HG03342 (cell line): ENCODE measurements at regions not wholly inside any gene's neighbourhood (a gene's known extent, or its start where the extent isn't known, plus 50 kb on each side); places are given as distances from the start of the nearest gene placed in this dataset.

ENCODE experiments used
- ATAC-seq: cut with Tn5 transposase; IDR thresholded peaks from one replicate; pipeline ENCODE4 v1.9.1; 2021; ENCODE audit warnings: mild to moderate bottlenecking, moderate library complexity; ENCODE audit not compliant: unreplicated experiment

DNA sequence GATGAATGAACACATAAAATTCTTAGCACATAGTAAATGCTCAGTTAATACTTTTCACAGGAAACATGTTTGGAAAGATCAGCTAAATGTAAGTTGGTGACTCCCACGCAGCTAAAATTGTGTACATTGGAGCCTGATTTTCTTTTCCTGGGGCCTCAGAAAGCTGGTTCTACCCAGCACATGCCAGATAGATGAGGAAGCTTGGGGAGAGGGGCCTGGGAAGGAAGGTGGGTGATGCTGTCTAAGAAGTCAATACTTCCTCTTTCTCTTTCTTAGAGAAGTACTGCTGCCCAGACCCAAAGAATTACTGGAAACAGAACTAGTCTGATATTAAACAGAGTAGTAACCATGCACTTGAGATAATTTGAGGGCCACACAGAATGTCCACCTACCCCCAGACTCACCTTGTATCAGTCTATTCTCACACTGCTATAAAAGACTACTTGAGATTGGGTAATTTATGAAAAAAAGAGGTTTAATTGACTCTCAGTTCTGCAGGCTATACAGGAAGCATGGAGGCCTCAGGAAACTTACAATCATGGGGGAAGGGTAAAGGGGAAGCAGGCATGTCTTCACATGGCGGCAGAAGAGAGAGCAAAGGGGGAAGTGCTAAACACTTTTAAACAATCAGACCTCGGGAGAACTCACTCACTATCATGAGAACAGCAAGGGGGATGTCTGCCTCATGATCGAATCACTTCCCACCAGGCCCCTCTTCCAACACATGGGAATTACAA lies 123.3 kb upstream of the MED13L start:
- no peak for ATAC-seq

GRCh38 chr12:116401565-116401964 lies 124.1 kb upstream of the MED13L start:
- no peak for ATAC-seq

DNA sequence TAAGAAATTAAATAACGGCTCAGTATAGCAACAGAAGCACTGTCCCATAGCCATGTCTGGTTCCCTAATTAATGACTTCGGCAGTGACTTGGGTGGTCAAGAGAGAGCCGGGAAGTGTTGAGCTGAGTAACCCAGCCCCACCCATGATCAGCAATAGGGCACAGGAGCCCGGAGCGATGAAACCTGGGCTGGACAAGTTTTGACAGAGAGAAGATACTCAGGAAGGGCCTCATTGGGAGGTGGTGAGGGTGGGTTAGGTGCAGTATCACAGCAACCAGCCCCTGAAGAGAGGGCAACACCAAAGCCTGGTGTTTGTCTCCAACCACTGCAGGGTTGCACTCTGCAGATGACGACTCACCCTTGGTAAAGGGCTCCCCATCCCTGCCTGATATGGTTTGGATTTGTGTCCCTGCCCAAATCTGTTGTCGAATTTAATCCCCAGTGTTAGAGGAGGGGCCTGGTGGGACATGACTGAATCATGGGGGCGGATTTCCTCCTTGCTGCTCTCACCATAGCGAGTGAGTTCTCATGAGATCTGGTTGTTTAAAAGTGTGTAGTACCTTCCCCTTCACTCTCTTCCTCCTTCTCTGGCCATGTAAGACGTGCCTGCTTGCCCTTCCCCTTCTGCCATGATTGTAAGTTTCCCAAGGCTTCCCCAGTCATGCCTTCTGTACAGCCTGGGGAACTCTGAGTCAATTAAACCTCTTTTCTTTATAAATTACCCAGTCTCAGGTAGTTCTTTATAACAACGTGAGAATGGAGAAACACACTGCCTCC lies 124.9 kb upstream of the MED13L start:
- no peak for ATAC-seq

DNA sequence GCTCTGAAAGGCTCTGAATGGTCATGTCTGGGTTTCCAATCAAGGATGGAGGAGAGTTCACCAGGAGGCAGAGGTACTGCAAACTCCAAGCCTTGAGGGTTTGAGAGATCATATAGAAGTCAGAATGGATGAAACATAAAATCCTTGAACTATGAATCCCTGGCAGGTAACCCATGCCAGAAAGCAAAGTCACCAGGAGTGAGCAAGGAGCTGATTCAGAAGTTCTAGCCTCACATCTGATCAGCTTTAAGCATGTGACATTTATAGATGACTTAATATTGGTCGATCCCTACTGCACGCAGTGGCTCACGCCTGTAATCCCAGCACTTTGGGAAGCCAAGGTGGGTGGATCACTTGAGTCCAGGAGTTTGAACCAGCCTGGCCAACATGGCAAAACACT lies 126.1 kb upstream of the MED13L start:
- ATAC-seq = no peak

DNA sequence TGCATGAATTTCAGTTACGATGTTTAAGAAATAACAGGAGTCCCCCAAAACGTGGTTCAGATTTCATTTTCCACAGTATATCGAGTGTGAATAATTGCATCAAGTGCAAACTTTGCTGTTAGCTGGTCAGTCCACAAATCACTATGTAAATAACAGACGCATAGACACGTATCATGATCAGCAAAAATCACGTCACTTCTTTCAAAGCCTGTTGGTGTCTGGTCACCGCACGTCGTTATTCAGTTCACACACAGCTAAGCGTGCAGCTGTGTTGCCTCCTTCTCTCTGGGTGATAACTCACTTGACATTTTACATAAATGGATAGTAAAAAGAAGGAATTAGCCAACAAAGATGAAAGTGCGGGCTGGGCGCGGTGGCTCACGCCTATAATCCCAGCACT lies 126.8 kb upstream of the MED13L start:
- ATAC-seq = no peak

- ATAC-seq = no peak
These were observed 127.6 kb upstream of the MED13L start for GRCh38 chr12:116404913-116405611.

GRCh38 chr12:116406529-116406928 lies 129.0 kb upstream of the MED13L start:
- no peak for ATAC-seq

GRCh38 chr12:116408489-116409250 lies 131.2 kb upstream of the MED13L start:
- ATAC-seq = no peak

DNA sequence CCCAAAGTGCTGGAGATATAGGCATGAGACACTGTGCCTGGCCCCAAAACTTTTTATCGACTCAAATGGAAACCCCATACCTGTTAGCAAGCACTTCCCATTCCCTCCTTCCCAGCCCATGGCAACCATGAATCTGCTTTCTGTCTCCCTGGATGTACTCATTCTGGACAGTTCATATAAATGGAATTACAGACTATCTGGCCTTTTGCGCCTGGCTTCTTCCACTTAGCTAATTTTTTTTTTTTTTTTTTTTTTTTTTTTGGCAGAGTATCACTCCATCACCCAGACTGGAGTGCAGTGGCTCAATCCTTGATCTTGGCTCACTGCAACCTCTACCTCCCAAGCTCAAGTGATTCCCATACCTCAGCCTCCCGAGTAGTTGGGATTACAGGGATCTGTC lies 134.5 kb upstream of the MED13L start:
- no peak for ATAC-seq

GRCh38 chr12:116414891-116415290 lies 137.4 kb upstream of the MED13L start:
- ATAC-seq = no peak

DNA sequence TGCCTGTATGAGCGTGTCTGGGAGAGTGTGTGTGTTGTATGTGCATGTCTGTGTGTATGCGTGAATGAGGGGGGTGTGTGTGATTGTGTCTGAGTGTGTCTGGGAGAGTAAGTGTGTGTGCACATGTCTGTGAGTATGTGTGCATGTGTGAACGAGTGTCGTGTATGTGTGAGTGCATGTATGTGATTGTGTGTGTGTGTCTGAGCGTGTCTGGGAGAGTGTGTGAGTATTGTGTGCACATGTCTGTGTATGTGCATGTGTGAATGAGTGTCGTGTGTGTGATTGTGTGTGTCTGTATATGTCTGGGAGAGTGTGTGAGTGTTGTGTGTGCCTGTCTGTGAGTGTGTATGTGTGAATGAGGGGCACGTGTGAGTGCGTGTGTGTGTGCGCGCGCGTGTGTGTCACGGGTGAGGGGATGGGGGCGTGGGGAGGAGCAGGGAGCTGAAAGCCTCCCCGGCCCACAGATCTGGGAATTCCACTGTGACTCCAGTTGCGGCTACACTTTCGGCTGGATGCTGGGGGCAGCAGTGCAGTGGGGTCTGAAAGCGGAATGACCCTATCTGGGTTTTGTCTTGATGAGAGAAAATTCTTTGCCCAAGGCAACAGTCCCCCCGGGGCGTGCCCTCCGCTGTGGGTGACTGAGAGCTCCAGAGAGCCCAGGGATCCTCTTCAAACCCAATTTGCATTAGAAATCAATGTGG lies 138.1 kb upstream of the MED13L start:
- no peak for ATAC-seq

- no peak for ATAC-seq
These were observed 138.7 kb upstream of the MED13L start for GRCh38 chr12:116416166-116416565.

- no peak for ATAC-seq
These were observed 140.6 kb upstream of the MAP1LC3B2 start for GRCh38 chr12:116418551-116418950.

DNA sequence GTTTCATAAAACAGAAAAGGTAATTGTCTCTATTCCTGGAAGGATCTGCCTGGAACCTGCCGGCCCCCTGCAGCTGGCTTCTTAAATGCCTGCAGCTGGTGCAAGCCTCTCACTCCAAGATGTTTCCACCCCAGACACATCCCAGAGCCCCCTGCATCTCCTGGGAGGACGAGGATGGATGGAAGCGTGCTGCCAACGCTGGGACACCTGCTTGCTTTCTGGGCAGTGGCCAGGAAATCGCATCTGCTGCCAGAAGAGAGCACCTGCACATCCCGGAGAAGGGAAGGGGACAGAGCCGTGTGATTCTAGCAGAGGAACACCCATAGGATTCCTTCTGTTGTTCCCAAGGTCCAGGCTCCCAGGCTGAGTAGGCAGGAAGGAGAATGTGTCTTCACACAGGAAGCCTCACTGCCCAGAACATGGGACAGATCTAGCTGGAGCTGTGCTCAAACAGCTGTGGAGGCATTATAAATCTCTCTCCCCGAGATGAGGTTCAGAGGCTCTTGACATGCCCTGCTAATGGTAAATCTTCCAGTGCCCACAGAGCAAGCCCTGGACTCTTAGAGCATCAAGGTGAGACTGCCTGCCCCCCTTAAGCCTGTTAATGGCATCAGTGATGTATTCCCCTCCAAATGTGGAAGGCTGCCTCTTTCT lies 138.8 kb upstream of the MAP1LC3B2 start:
- ATAC-seq = no peak

DNA sequence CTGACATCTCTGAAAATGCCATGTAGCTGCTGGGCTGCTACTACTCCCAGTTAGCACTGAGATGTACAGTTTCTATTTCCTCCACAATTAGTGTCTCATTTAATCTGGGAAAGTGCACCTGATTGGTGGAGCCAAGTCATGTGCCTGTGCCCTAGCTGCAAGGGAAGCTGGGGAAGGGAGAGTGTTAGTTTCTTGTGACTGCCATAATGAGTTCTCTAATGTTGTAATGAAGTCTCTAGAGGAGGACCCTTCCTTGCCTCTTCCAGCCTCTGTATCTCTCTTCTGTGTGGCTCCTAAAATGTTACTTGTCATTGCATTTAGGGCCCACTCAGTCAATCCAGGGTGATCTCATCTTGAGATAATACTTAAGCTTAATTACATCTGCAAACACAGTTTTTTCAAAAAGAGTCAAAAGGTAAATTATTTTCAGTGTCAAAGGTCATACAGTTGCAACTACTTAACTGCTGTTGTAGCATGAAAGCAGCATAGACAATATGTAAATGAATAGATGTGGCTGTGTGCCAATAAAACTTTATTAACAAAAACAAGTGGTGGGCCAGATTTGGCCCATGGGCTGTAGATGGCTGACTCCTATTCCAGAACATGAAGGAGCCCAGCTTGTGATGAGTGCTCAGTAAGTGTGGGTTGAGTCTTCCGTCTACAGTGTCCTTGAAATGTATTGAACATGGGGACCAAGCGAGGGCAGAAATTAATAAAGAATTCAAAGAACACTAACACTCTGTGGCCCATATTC lies 137.2 kb upstream of the MAP1LC3B2 start:
- ATAC-seq = no peak

DNA sequence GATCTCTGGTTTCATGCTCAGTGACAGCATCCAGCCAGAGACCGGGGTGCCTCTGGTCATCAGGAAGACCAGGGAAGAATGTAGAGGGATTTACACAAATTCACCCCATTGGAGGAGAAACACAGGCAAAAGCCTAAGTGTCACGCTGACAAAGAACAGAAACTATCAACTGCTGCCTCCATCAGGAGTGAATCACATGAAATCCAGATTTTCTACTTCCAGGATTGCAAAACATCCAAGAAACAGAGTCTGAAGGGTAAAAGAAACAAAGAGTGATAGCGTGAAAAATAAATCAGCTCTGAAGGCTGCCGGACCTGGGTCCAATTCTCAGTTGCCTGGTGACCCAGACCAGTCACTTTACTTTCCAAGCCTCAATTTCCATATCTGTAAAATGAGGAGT lies 136.1 kb upstream of the MAP1LC3B2 start:
- ATAC-seq = no peak

DNA sequence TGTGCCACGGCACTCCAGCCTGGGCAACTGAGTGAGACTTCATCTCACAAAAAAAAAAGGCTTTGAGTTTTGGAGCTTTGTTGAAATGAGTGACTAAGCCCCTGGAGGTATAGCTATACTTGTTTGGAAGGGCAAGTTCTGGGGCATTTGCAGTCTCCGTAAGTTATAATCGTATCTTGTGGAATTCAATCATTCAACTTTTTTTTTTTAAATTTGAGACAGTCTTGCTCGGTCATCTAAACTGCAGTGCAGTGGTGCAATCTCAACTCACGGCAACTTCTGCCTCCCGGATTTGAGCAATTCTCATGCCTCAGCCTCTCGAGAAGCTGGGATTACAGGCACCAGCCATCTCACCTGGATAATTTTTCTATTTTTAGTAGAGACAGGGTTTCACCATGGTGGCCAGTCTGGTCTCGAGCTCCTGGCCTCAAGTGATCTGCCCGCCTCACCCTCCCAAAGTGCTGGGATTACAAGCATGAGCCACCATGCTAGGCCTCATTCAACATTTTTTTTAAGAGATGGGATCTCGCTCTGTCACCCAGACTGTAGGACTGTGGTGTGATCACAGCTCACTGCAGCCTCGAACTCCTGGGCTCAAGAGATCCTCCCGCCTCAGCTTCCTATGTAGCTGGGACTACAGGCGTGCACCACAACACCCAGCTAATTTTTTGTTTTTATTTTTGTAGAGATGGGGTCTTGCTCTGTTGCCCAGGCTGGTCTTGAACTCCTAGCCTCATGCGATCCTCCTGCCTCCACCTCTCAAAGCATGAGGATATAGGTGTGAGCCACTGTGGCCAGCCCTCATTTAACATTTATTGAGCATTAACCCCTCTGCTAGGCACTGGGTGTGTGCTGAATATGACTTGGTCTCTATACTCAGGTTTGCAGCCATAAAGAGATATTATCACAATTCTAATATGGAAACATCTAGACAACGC lies 133.7 kb upstream of the MAP1LC3B2 start:
- ATAC-seq = no peak
